HL-60 (cell line): ENCODE measurements at regions not wholly inside any gene's neighbourhood (a gene's known extent, or its start where the extent isn't known, plus 50 kb on each side); places are given as distances from the start of the nearest gene placed in this dataset.
"Not testable (repeated sequence)": the region's sequence is repeated elsewhere in the genome, so short reads cannot be mapped to it uniquely, and the experiment has no call there.

Experiments
- DNase-seq, 2 experiments: peaks; one replicate each; pipeline ENCODE4 v3.0.0-alpha.2; 2010 to 2020; ENCODE audit warnings: low read depth in 1 of 2, low spot score in 1 of 2
- H3K27ac ChIP-seq: fragments of 250-450 bp; sonication (Bioruptor Pico); replicated peaks from 2 replicates; pipeline ENCODE4 v1.5.1; 2020; ENCODE audit warnings: mild to moderate bottlenecking, moderate library complexity
- H3K27me3 ChIP-seq: fragments of 250-450 bp; sonication (Bioruptor Pico); 2 replicates; pipeline ENCODE4 v1.5.1; 2021; ENCODE audit warnings: mild to moderate bottlenecking, moderate library complexity; ENCODE audit not compliant: insufficient read depth, poor library complexity, severe bottlenecking
- H3K4me3 ChIP-seq: replicated peaks from 2 replicates; pipeline ENCODE4 v1.5.1; 2011; ENCODE audit warnings: mild to moderate bottlenecking, control low read depth, low read length; ENCODE audit not compliant: insufficient read depth
- CTCF ChIP-seq: IDR thresholded peaks from one replicate; pipeline ENCODE4 v1.5.1; 2011; ENCODE audit warnings: low read length, control low read depth, inconsistent platforms; ENCODE audit not compliant: insufficient read depth
- GABPA ChIP-seq: IDR thresholded peaks from 2 replicates; pipeline ENCODE4 v1.6.1; 2012; ENCODE audit warnings: low read depth
- POLR2AphosphoS5 ChIP-seq: IDR thresholded peaks from 2 replicates; pipeline ENCODE4 v1.6.1; 2012; ENCODE audit warnings: low read depth
- REST ChIP-seq: IDR thresholded peaks from 2 replicates; pipeline ENCODE4 v1.6.1; 2012; ENCODE audit warnings: low read depth; ENCODE audit not compliant: insufficient replicate concordance
- SPI1 ChIP-seq: IDR thresholded peaks from 2 replicates; pipeline ENCODE4 v1.6.1; 2012; ENCODE audit warnings: low read depth, mild to moderate bottlenecking, borderline replicate concordance

- no peak for DNase-seq
- Histone ChIP-seq H3K27me3 (no peaks in the 10 kb centered on the region), H3K27ac (no peak overlapping the region), H3K4me3 (no peak overlapping the region)
- TF ChIP-seq GABPA, result no peak
- no peak for TF ChIP-seq REST
- TF ChIP-seq SPI1, result no peak
- TF ChIP-seq POLR2AphosphoS5, result no peak
- TF ChIP-seq CTCF, result no peak
These were observed 167.1 kb upstream of the COPS8 start for GRCh38 chr2:236918545-236918944.

- TF ChIP-seq REST (no peak), POLR2AphosphoS5 (no peak), SPI1 (no peak), CTCF (no peak), GABPA (no peak)
- DNase-seq, result no peak
- Histone ChIP-seq H3K27me3 (no peaks in the 10 kb centered on the region), H3K4me3 (no peak overlapping the region), H3K27ac (no peak overlapping the region)
These were observed 166.5 kb upstream of the COPS8 start for GRCh38 chr2:236919209-236919608.

GRCh38 chr2:236919801-236920379 lies 165.8 kb upstream of the COPS8 start:
- not testable (repeated sequence) for DNase-seq, H3K27ac ChIP-seq, H3K27me3 ChIP-seq, H3K4me3 ChIP-seq

GRCh38 chr2:236922061-236922460 lies 163.6 kb upstream of the COPS8 start:
- H3K4me3 ChIP-seq, result no peak overlapping the region
- no peak overlapping the region for H3K27ac ChIP-seq
- peaks cover 4% of the 10 kb centered on the region for H3K27me3 ChIP-seq
- no peak for DNase-seq
- TF ChIP-seq GABPA (no peak), CTCF (no peak), SPI1 (no peak), REST (no peak), POLR2AphosphoS5 (no peak)
